CD4-positive, alpha-beta T cell (primary cell): ENCODE measurements at regions not wholly inside any gene's neighbourhood (a gene's known extent, or its start where the extent isn't known, plus 50 kb on each side); places are given as distances from the start of the nearest gene placed in this dataset.

ENCODE experiments used
- ATAC-seq: fragments of 200-7000 bp; cut with Tn5 transposase; one replicate; pipeline ENCODE4 v1.10.0; 2022; ENCODE audit warnings: mild to moderate bottlenecking; ENCODE audit not compliant: poor library complexity
- CTCF ChIA-PET: fragments of 350-600 bp; sonication (Branson Sonifier 250); formaldehyde crosslinking; loops from one replicate; lab custom pipeline; 2021; ENCODE audit warnings: antibody characterized with exemption, inconsistent platforms; lab: Charles Lee
- POLR2A ChIA-PET: fragments of 350-600 bp; sonication (Branson Sonifier 250); formaldehyde crosslinking; loops from one replicate; lab custom pipeline; 2021; ENCODE audit warnings: antibody characterized with exemption, inconsistent platforms; lab: Charles Lee
- DNase-seq, 14 experiments: peaks; one replicate each; pipeline ENCODE4 v3.0.0-alpha.2; 2013 to 2020; ENCODE audit warnings: mixed read lengths in 2 of 14
- H3K27ac ChIP-seq, 2 donors: one replicate each; pipeline versions ENCODE4 v1.5.1 to v1.7.0; 2013; ENCODE audit warnings: low read length in 2 of 2, low read depth in 1 of 2, mild to moderate bottlenecking in 1 of 2
- H3K27me3 ChIP-seq, 2 experiments: 1 replicate in 1 of 2; 2 replicates in 1 of 2; pipeline versions ENCODE4 v1.6.1 to v1.7.0; 2013; ENCODE audit warnings: low read length in 2 of 2, control low read depth in 1 of 2, mild to moderate bottlenecking in 1 of 2, moderate library complexity in 1 of 2; ENCODE audit not compliant: insufficient read depth in 2 of 2, control insufficient read depth in 1 of 2
- H3K36me3 ChIP-seq: one replicate; pipeline ENCODE4 v1.6.1; 2013; ENCODE audit warnings: low read length, control low read depth; ENCODE audit not compliant: insufficient read depth
- H3K4me1 ChIP-seq: one replicate; pipeline ENCODE4 v1.6.1; 2013; ENCODE audit warnings: low read length, control low read depth; ENCODE audit not compliant: insufficient read depth
- H3K4me3 ChIP-seq: one replicate; pipeline ENCODE4 v1.5.1; 2013; ENCODE audit warnings: mild to moderate bottlenecking, low read length, moderate library complexity
- H3K9me3 ChIP-seq, 2 experiments: 1 replicate in 1 of 2; 2 replicates in 1 of 2; pipeline versions ENCODE4 v1.6.1 to v1.7.0; 2013; ENCODE audit warnings: low read length in 2 of 2, mild to moderate bottlenecking in 2 of 2, control low read depth in 1 of 2, moderate library complexity in 1 of 2; ENCODE audit not compliant: control insufficient read depth in 1 of 2, insufficient read depth in 1 of 2
- H3K27ac Mint-ChIP-seq: one replicate; pipeline ENCODE4 v1.8.0; 2020; ENCODE audit warnings: mixed read lengths
- H3K27me3 Mint-ChIP-seq: one replicate; pipeline ENCODE4 v1.8.0; 2021; ENCODE audit warnings: mixed read lengths
- H3K36me3 Mint-ChIP-seq: one replicate; pipeline ENCODE4 v1.8.0; 2021; ENCODE audit warnings: low read depth, mixed read lengths
- H3K4me1 Mint-ChIP-seq: one replicate; pipeline ENCODE4 v1.8.0; 2021; ENCODE audit warnings: low read depth, mixed read lengths
- H3K4me3 Mint-ChIP-seq: one replicate; pipeline ENCODE4 v1.8.0; 2020; ENCODE audit warnings: mild to moderate bottlenecking, mixed read lengths
- H3K9me3 Mint-ChIP-seq: one replicate; pipeline ENCODE4 v1.8.0; 2020; ENCODE audit warnings: mixed read lengths
- CTCF ChIP-seq: fragments of 200-600 bp; IDR thresholded peaks from one replicate; pipeline ENCODE4 v1.8.0; 2022; ENCODE audit warnings: antibody characterized with exemption, mild to moderate bottlenecking
- intact Hi-C, 2 experiments: fragments of 100-400 bp; cut with DNase I in 1 of 2; cut with micrococcal nuclease in 1 of 2; formaldehyde crosslinking; loops; one replicate each; pipeline versions ENCODE4 v1.15.1 to v1.9.0; 2023 to 2025; cut with DNase I, micrococcal nuclease

- H3K27me3 Mint-ChIP-seq = peaks cover 83% of the 10 kb centered on the region
- intact Hi-C loops = no loop called here
Observed at GRCh38 chr12:94873734-94874517, 129.6 kb downstream of the NDUFA12 start.

GRCh38 chr12:94872971-94873733 lies 130.3 kb downstream of the NDUFA12 start:
- TF ChIP-seq CTCF = no peak
- CTCF ChIA-PET = no interaction called here
- DNase-seq = peak in 1 of 14 experiments; percentile 1
- H3K9me3 Mint-ChIP-seq = no peaks in the 10 kb centered on the region
- Histone ChIP-seq H3K36me3 (no peaks in the 10 kb centered on the region), H3K4me3 (no peak overlapping the region), H3K4me1 (peaks cover 18% of the 10 kb centered on the region), H3K27me3 (peaks cover 39 to 47% of the 10 kb centered on the region in 2 experiments), H3K27ac (no peak overlapping the region), H3K9me3 (peaks cover 0 to 7% of the 10 kb centered on the region in 2 experiments)
- intact Hi-C loops = no loop called here
- no peak overlapping the region for H3K4me3 Mint-ChIP-seq
- no peak overlapping the region for H3K27ac Mint-ChIP-seq
- POLR2A ChIA-PET = no interaction called here
- H3K27me3 Mint-ChIP-seq = peaks cover 83% of the 10 kb centered on the region
- H3K4me1 Mint-ChIP-seq = peaks cover 18% of the 10 kb centered on the region
- H3K36me3 Mint-ChIP-seq = no peaks in the 10 kb centered on the region
- no peak for ATAC-seq

More at GRCh38 chr12:94873734-94874517, 129.6 kb downstream of the NDUFA12 start:
- DNase-seq (no peak), ATAC-seq (no peak)
- H3K4me3 ChIP-seq = peak overlapping the region; percentile 37
- TF ChIP-seq CTCF = no peak
- ChIA-PET POLR2A (interaction anchor here (0.5 kb wide), 1 partner anchor 200 kb away, joined by 4 read pairs; the partner anchor contains the start of gene NR2C1), CTCF (no interaction called here)
- Mint-ChIP-seq H3K27ac (no peak overlapping the region), H3K36me3 (no peaks in the 10 kb centered on the region), H3K4me1 (peaks cover 18% of the 10 kb centered on the region), H3K9me3 (no peaks in the 10 kb centered on the region), H3K4me3 (peak overlapping the region; percentile 54)
- H3K36me3 ChIP-seq = no peaks in the 10 kb centered on the region
- H3K9me3 ChIP-seq = peaks cover 0 to 7% of the 10 kb centered on the region in 2 experiments
- peaks cover 18% of the 10 kb centered on the region for H3K4me1 ChIP-seq
- no peak overlapping the region for H3K27ac ChIP-seq
- peaks cover 44 to 48% of the 10 kb centered on the region in 2 experiments for H3K27me3 ChIP-seq

- Mint-ChIP-seq H3K36me3 (no peaks in the 10 kb centered on the region), H3K4me1 (peaks cover 18% of the 10 kb centered on the region), H3K27me3 (peaks cover 83% of the 10 kb centered on the region), H3K4me3 (no peak overlapping the region), H3K9me3 (no peaks in the 10 kb centered on the region), H3K27ac (no peak overlapping the region)
- intact Hi-C loops = no loop called here
- DNase-seq (no peak), ATAC-seq (no peak)
- Histone ChIP-seq H3K4me1 (peaks cover 18% of the 10 kb centered on the region), H3K27ac (no peak overlapping the region), H3K27me3 (peaks cover 39 to 42% of the 10 kb centered on the region in 2 experiments), H3K36me3 (no peaks in the 10 kb centered on the region), H3K9me3 (peaks cover 0 to 7% of the 10 kb centered on the region in 2 experiments), H3K4me3 (no peak overlapping the region)
- ChIA-PET CTCF (no interaction called here), POLR2A (no interaction called here)
- TF ChIP-seq CTCF = no peak
Observed at GRCh38 chr12:94872671-94872970, 130.9 kb downstream of the NDUFA12 start.
